ENCODE measurements at regions not wholly inside any gene's neighbourhood (a gene's known extent, or its start where the extent isn't known, plus 50 kb on each side); places are given as distances from the start of the nearest gene placed in this dataset.

DNA sequence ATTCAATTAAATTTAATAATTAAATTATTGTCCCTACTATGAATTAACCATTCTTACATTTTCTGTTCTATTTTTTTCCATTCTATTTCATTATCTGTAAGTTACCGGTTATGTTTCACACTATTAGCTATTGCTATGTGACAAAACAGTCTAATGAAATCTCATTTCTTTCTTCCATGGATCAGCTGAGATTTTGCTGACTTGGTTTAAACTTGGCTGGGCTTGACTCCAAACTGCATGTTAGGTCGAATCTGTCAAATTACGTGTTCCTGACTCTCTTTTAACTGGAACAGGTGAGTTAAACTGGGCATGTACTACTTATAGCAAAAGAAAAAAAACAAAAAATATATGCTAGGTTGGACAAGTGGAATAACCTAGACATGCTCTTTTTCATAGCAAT, 1464.4 kb downstream of the OLFM4 start (continued):
- TF ChIP-seq, protein P1, sequence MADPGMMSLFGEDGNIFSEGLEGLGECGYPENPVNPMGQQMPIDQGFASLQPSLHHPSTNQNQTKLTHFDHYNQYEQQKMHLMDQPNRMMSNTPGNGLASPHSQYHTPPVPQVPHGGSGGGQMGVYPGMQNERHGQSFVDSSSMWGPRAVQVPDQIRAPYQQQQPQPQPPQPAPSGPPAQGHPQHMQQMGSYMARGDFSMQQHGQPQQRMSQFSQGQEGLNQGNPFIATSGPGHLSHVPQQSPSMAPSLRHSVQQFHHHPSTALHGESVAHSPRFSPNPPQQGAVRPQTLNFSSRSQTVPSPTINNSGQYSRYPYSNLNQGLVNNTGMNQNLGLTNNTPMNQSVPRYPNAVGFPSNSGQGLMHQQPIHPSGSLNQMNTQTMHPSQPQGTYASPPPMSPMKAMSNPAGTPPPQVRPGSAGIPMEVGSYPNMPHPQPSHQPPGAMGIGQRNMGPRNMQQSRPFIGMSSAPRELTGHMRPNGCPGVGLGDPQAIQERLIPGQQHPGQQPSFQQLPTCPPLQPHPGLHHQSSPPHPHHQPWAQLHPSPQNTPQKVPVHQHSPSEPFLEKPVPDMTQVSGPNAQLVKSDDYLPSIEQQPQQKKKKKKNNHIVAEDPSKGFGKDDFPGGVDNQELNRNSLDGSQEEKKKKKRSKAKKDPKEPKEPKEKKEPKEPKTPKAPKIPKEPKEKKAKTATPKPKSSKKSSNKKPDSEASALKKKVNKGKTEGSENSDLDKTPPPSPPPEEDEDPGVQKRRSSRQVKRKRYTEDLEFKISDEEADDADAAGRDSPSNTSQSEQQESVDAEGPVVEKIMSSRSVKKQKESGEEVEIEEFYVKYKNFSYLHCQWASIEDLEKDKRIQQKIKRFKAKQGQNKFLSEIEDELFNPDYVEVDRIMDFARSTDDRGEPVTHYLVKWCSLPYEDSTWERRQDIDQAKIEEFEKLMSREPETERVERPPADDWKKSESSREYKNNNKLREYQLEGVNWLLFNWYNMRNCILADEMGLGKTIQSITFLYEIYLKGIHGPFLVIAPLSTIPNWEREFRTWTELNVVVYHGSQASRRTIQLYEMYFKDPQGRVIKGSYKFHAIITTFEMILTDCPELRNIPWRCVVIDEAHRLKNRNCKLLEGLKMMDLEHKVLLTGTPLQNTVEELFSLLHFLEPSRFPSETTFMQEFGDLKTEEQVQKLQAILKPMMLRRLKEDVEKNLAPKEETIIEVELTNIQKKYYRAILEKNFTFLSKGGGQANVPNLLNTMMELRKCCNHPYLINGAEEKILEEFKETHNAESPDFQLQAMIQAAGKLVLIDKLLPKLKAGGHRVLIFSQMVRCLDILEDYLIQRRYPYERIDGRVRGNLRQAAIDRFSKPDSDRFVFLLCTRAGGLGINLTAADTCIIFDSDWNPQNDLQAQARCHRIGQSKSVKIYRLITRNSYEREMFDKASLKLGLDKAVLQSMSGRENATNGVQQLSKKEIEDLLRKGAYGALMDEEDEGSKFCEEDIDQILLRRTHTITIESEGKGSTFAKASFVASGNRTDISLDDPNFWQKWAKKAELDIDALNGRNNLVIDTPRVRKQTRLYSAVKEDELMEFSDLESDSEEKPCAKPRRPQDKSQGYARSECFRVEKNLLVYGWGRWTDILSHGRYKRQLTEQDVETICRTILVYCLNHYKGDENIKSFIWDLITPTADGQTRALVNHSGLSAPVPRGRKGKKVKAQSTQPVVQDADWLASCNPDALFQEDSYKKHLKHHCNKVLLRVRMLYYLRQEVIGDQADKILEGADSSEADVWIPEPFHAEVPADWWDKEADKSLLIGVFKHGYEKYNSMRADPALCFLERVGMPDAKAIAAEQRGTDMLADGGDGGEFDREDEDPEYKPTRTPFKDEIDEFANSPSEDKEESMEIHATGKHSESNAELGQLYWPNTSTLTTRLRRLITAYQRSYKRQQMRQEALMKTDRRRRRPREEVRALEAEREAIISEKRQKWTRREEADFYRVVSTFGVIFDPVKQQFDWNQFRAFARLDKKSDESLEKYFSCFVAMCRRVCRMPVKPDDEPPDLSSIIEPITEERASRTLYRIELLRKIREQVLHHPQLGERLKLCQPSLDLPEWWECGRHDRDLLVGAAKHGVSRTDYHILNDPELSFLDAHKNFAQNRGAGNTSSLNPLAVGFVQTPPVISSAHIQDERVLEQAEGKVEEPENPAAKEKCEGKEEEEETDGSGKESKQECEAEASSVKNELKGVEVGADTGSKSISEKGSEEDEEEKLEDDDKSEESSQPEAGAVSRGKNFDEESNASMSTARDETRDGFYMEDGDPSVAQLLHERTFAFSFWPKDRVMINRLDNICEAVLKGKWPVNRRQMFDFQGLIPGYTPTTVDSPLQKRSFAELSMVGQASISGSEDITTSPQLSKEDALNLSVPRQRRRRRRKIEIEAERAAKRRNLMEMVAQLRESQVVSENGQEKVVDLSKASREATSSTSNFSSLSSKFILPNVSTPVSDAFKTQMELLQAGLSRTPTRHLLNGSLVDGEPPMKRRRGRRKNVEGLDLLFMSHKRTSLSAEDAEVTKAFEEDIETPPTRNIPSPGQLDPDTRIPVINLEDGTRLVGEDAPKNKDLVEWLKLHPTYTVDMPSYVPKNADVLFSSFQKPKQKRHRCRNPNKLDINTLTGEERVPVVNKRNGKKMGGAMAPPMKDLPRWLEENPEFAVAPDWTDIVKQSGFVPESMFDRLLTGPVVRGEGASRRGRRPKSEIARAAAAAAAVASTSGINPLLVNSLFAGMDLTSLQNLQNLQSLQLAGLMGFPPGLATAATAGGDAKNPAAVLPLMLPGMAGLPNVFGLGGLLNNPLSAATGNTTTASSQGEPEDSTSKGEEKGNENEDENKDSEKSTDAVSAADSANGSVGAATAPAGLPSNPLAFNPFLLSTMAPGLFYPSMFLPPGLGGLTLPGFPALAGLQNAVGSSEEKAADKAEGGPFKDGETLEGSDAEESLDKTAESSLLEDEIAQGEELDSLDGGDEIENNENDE (IDR thresholded peaks at IDR 0.05; ENCODE audit: insufficient replicate concordance, low read length), result no peak
- no peak for TF ChIP-seq EGR1 (IDR thresholded peaks at IDR 0.05; ENCODE audit: borderline replicate concordance, low read depth, low read length)

All from H1 (cell line).